Esophagus squamous epithelium (tissue), 5 donors: ENCODE measurements at regions not wholly inside any gene's neighbourhood (a gene's known extent, or its start where the extent isn't known, plus 50 kb on each side); places are given as distances from the start of the nearest gene placed in this dataset.

ENCODE experiments used
- DNase-seq: peaks from one replicate; lab custom pipeline; 2025; lab: John Stamatoyannopoulos, UW
- H3K27ac ChIP-seq, 4 donors: fragments of 200-600 bp; sonication (generic); one replicate each; pipeline ENCODE4 v1.5.1; 2016 to 2019; ENCODE audit warnings: mild to moderate bottlenecking in 1 of 4
- H3K27me3 ChIP-seq, 4 donors: fragments of 200-600 bp; sonication (generic); 1 replicate in 3 of 4; 2 replicates in 1 of 4; pipeline versions ENCODE4 v1.5.1 to v1.6.0; 2017 to 2021; ENCODE audit warnings: antibody characterized with exemption in 1 of 4
- H3K36me3 ChIP-seq, 3 donors: fragments of 200-600 bp; sonication (generic); one replicate each; pipeline ENCODE4 v1.5.1; 2016 to 2019
- H3K4me1 ChIP-seq, 3 donors: fragments of 200-600 bp; sonication (generic); one replicate each; pipeline ENCODE4 v1.5.1; 2017 to 2019
- H3K4me3 ChIP-seq, 4 donors: fragments of 200-600 bp; sonication (generic); 1 replicate in 3 of 4; 2 replicates in 1 of 4; pipeline ENCODE4 v1.5.1; 2016 to 2019; ENCODE audit warnings: mild to moderate bottlenecking in 2 of 4, moderate library complexity in 1 of 4
- H3K9me3 ChIP-seq, 3 donors: fragments of 200-600 bp; sonication (generic); one replicate each; pipeline ENCODE4 v1.5.1; 2016 to 2019
- CTCF ChIP-seq, 6 experiments: fragments of 450-650 bp in 4 of 6; fragments of 200-600 bp in 2 of 6; sonication (generic) in 2 of 6; IDR thresholded peaks; one replicate each; pipeline ENCODE4 v1.5.1; 2016 to 2019; ENCODE audit warnings: antibody characterized with exemption in 6 of 6, mild to moderate bottlenecking in 4 of 6, moderate library complexity in 4 of 6
- POLR2A ChIP-seq, 4 donors: fragments of 450-650 bp; IDR thresholded peaks; one replicate each; pipeline ENCODE4 v1.6.1; 2017; ENCODE audit warnings: antibody characterized with exemption in 4 of 4, mild to moderate bottlenecking in 4 of 4, moderate library complexity in 3 of 4
- WGBS, 2 donors: methylation state at CpG; one replicate each; pipeline ENCODE4 v1.1.5; 2018; 5-methylcytosine and 5-hydroxymethylcytosine counted together
- intact Hi-C: fragments of 100-400 bp; cut with DNase I; formaldehyde crosslinking; loops from one replicate; pipeline ENCODE4 v1.15.0; 2022
- donor health status: DM: yes; HTN: yes; CAD: no.

GRCh38 chr20:4549711-4550259 lies 136.5 kb upstream of the PRNP start:
- DNase-seq: no peak
- intact Hi-C loops: no loop called here
- WGBS, 2 donors: 49 to 62% methylated on average over 4 of the region's 4 CpGs
- no peaks in the 10 kb centered on the region for H3K36me3 ChIP-seq
- no peaks in the 10 kb centered on the region for H3K4me1 ChIP-seq
- H3K4me3 ChIP-seq: no peak overlapping the region
- TF ChIP-seq POLR2A (IDR thresholded peaks at IDR 0.05): no peak
- no peak for TF ChIP-seq CTCF (IDR thresholded peaks at IDR 0.05)
- H3K9me3 ChIP-seq: no peaks in the 10 kb centered on the region
- no peak overlapping the region for H3K27ac ChIP-seq
- peaks cover 0 to 22% (median 0%) of the 10 kb centered on the region in 4 donors for H3K27me3 ChIP-seq

- DNase-seq: no peak
- 69% methylated on average over 2 of the region's 2 CpGs for WGBS, 2 donors
- H3K4me3 ChIP-seq: no peak overlapping the region
- H3K27me3 ChIP-seq: peaks cover 0 to 14% (median 0%) of the 10 kb centered on the region in 4 donors
- H3K36me3 ChIP-seq: no peaks in the 10 kb centered on the region
- TF ChIP-seq CTCF (IDR thresholded peaks at IDR 0.05): no peak
- TF ChIP-seq POLR2A (IDR thresholded peaks at IDR 0.05): no peak
- H3K4me1 ChIP-seq: no peaks in the 10 kb centered on the region
- H3K9me3 ChIP-seq: no peaks in the 10 kb centered on the region
- H3K27ac ChIP-seq: no peak overlapping the region
- intact Hi-C loops: no loop called here
Observed at GRCh38 chr20:4548552-4548951, 137.7 kb upstream of the PRNP start.

GRCh38 chr20:4546786-4547185 lies 139.5 kb upstream of the PRNP start:
- DNase-seq: no peak
- peaks cover 0 to 14% (median 0%) of the 10 kb centered on the region in 4 donors for H3K27me3 ChIP-seq
- H3K4me1 ChIP-seq: no peaks in the 10 kb centered on the region
- H3K4me3 ChIP-seq: no peak overlapping the region
- no peak for TF ChIP-seq CTCF (IDR thresholded peaks at IDR 0.05)
- no peak for TF ChIP-seq POLR2A (IDR thresholded peaks at IDR 0.05)
- H3K36me3 ChIP-seq: no peaks in the 10 kb centered on the region
- no peaks in the 10 kb centered on the region for H3K9me3 ChIP-seq
- 77 to 88% methylated on average over 2 of the region's 2 CpGs for WGBS, 2 donors
- intact Hi-C loops: no loop called here
- no peak overlapping the region for H3K27ac ChIP-seq

- WGBS, 2 donors: 50 to 86% methylated on average over 1 of the region's 1 CpG
- no peak overlapping the region for H3K27ac ChIP-seq
- peaks cover 0 to 14% (median 0%) of the 10 kb centered on the region in 4 donors for H3K27me3 ChIP-seq
- no peak overlapping the region for H3K4me3 ChIP-seq
- intact Hi-C loops: no loop called here
- H3K4me1 ChIP-seq: no peaks in the 10 kb centered on the region
- no peaks in the 10 kb centered on the region for H3K36me3 ChIP-seq
- TF ChIP-seq POLR2A (IDR thresholded peaks at IDR 0.05): no peak
- H3K9me3 ChIP-seq: no peaks in the 10 kb centered on the region
- DNase-seq: no peak
Observed at GRCh38 chr20:4546342-4546741, 139.9 kb upstream of the PRNP start.

GRCh38 chr20:4545526-4545925 lies 140.7 kb upstream of the PRNP start:
- TF ChIP-seq CTCF (IDR thresholded peaks at IDR 0.05): no peak
- TF ChIP-seq POLR2A (IDR thresholded peaks at IDR 0.05): no peak
- H3K9me3 ChIP-seq: no peaks in the 10 kb centered on the region
- no peak overlapping the region for H3K27ac ChIP-seq
- H3K36me3 ChIP-seq: no peaks in the 10 kb centered on the region
- intact Hi-C loops: no loop called here
- no peaks in the 10 kb centered on the region for H3K4me1 ChIP-seq
- 85 to 96% methylated on average over 2 of the region's 2 CpGs for WGBS, 2 donors
- H3K4me3 ChIP-seq: no peak overlapping the region
- peaks cover 0 to 11% (median 0%) of the 10 kb centered on the region in 4 donors for H3K27me3 ChIP-seq
- no peak for DNase-seq

GRCh38 chr20:4544765-4545164 lies 141.5 kb upstream of the PRNP start:
- no peaks in the 10 kb centered on the region for H3K4me1 ChIP-seq
- H3K9me3 ChIP-seq: no peaks in the 10 kb centered on the region
- no peak overlapping the region for H3K4me3 ChIP-seq
- TF ChIP-seq CTCF (IDR thresholded peaks at IDR 0.05) (no peak), POLR2A (IDR thresholded peaks at IDR 0.05) (no peak)
- no peak for DNase-seq
- no peaks in the 10 kb centered on the region for H3K36me3 ChIP-seq
- peaks cover 0 to 13% (median 0%) of the 10 kb centered on the region in 4 donors for H3K27me3 ChIP-seq
- H3K27ac ChIP-seq: no peak overlapping the region
- WGBS, 2 donors: 48 to 71% methylated on average over 2 of the region's 2 CpGs
- intact Hi-C loops: no loop called here
